ENCODE measurements at regions not wholly inside any gene's neighbourhood (a gene's known extent, or its start where the extent isn't known, plus 50 kb on each side); places are given as distances from the start of the nearest gene placed in this dataset.

DNA sequence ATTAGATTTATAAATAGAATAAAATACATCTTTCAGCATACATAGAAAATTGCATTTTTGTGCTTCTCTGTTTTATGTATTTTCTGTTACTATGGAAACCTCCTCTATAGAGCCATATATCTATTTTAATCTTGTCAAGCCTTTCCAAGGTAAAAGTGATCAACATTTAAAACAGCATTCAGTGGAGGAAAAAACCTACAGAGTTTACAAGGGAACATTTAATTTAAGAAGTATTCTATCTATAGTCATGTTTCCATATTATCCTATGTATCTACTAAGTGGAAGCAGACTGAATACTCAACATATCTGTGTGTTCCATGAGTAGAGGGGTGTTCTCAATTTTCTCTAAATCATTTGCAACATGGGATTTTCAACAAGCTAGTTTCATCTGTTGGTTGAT lies 791.4 kb downstream of the CDH18 start:
- no peaks in the 10 kb centered on the region for H3K9me3 ChIP-seq
- TF ChIP-seq, protein P1, sequence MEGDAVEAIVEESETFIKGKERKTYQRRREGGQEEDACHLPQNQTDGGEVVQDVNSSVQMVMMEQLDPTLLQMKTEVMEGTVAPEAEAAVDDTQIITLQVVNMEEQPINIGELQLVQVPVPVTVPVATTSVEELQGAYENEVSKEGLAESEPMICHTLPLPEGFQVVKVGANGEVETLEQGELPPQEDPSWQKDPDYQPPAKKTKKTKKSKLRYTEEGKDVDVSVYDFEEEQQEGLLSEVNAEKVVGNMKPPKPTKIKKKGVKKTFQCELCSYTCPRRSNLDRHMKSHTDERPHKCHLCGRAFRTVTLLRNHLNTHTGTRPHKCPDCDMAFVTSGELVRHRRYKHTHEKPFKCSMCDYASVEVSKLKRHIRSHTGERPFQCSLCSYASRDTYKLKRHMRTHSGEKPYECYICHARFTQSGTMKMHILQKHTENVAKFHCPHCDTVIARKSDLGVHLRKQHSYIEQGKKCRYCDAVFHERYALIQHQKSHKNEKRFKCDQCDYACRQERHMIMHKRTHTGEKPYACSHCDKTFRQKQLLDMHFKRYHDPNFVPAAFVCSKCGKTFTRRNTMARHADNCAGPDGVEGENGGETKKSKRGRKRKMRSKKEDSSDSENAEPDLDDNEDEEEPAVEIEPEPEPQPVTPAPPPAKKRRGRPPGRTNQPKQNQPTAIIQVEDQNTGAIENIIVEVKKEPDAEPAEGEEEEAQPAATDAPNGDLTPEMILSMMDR (IDR thresholded peaks at IDR 0.05), result no peak
- H3K27me3 ChIP-seq, result no peaks in the 10 kb centered on the region

GRCh38 chr5:19200251-19200650 lies 787.7 kb downstream of the CDH18 start:
- no peak overlapping the region for H3K4me3 ChIP-seq (ENCODE audit: low read depth in 1 of 2, low read length in 1 of 2)
- no peak overlapping the region for H3K27ac ChIP-seq
- H3K36me3 ChIP-seq, result no peaks in the 10 kb centered on the region
- H3K4me1 ChIP-seq (ENCODE audit: control insufficient read depth in 1 of 2, insufficient read depth in 1 of 2, low read depth in 1 of 2, low read length in 1 of 2), result no peaks in the 10 kb centered on the region
- TF ChIP-seq, protein P1 (IDR thresholded peaks at IDR 0.05), result no peak
- no peaks in the 10 kb centered on the region for H3K27me3 ChIP-seq
- no peaks in the 10 kb centered on the region for H3K9me3 ChIP-seq

More for the DNA sequence above, 791.4 kb downstream of the CDH18 start:
- Histone ChIP-seq H3K36me3 (no peaks in the 10 kb centered on the region), H3K4me3 (ENCODE audit: low read depth in 1 of 2, low read length in 1 of 2) (no peak overlapping the region), H3K27ac (no peak overlapping the region), H3K4me1 (ENCODE audit: control insufficient read depth in 1 of 2, insufficient read depth in 1 of 2, low read depth in 1 of 2, low read length in 1 of 2) (no peaks in the 10 kb centered on the region)

DNA sequence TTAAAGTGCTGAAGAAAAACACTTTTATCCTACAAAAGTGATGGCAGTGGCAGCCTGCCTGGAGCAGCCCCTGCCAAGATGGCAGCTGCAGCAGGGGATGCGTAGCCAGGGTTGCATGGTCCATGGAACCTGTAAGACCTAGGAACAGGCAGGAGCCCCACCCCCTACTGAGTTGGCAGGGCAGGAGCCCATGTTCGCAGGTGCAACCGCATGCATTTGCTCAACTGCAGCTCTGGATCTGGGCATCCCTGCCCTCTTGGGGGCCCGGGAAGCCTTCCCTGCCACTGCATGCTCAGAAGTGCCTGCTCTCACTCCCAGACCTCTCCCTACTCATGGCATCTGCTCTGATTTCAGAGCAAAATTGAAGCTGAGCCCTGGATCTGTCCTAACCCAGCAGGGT lies 779.6 kb downstream of the CDH18 start:
- no peak overlapping the region for H3K27ac ChIP-seq
- H3K27me3 ChIP-seq, result no peaks in the 10 kb centered on the region
- TF ChIP-seq, protein P1 (IDR thresholded peaks at IDR 0.05), result no peak
- H3K36me3 ChIP-seq, result no peaks in the 10 kb centered on the region
- no peaks in the 10 kb centered on the region for H3K4me1 ChIP-seq (ENCODE audit: control insufficient read depth in 1 of 2, insufficient read depth in 1 of 2, low read depth in 1 of 2, low read length in 1 of 2)
- no peak overlapping the region for H3K4me3 ChIP-seq (ENCODE audit: low read depth in 1 of 2, low read length in 1 of 2)
- no peaks in the 10 kb centered on the region for H3K9me3 ChIP-seq

- TF ChIP-seq, protein P1 (IDR thresholded peaks at IDR 0.05), result no peak
- no peaks in the 10 kb centered on the region for H3K4me1 ChIP-seq (ENCODE audit: control insufficient read depth in 1 of 2, insufficient read depth in 1 of 2, low read depth in 1 of 2, low read length in 1 of 2)
Observed at GRCh38 chr5:19210886-19211285, 777.1 kb downstream of the CDH18 start.

DNA sequence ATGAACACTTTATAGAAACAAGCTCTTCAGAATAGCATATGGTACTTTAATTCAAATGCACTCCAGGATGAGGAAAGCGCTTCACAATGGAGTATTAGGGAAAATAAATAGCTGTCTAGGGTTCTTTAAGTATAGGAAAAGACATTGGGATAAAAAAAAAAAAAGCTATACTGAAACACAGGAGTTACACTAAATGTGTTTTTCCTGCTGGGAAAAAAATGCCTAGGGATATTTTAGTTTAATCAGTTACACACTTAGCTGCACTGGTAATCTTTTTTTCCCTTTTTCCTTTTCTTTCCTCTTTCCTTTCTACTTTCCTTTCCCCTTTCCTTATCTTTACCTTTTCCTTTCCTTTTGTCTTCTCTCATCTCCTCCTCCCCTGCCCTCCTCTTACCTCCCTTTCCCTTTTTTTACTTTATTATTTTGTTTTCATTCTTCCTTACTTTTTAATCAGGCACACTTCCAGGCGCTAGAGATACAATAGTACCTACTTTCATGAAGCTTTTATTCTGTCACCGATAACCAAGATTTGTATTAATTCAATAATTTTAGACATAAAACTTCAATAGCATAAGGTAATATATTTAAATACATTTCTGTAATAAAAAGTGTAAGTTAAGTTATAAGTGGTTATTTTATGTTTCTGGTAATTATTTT lies 758.7 kb downstream of the CDH18 start:
- TF ChIP-seq, protein P1 (IDR thresholded peaks at IDR 0.05), result no peak
- no peaks in the 10 kb centered on the region for H3K4me1 ChIP-seq (ENCODE audit: control insufficient read depth in 1 of 2, insufficient read depth in 1 of 2, low read depth in 1 of 2, low read length in 1 of 2)
- no peak overlapping the region for H3K27ac ChIP-seq
- H3K27me3 ChIP-seq, result no peaks in the 10 kb centered on the region
- no peaks in the 10 kb centered on the region for H3K36me3 ChIP-seq
- no peaks in the 10 kb centered on the region for H3K9me3 ChIP-seq
- no peak overlapping the region for H3K4me3 ChIP-seq (ENCODE audit: low read depth in 1 of 2, low read length in 1 of 2)

More at GRCh38 chr5:19210886-19211285, 777.1 kb downstream of the CDH18 start:
- no peaks in the 10 kb centered on the region for H3K9me3 ChIP-seq
- H3K36me3 ChIP-seq, result no peaks in the 10 kb centered on the region
- no peak overlapping the region for H3K4me3 ChIP-seq (ENCODE audit: low read depth in 1 of 2, low read length in 1 of 2)
- no peak overlapping the region for H3K27ac ChIP-seq
- no peaks in the 10 kb centered on the region for H3K27me3 ChIP-seq
